SK-N-SH (cell line): ENCODE measurements at regions not wholly inside any gene's neighbourhood (a gene's known extent, or its start where the extent isn't known, plus 50 kb on each side); places are given as distances from the start of the nearest gene placed in this dataset.

ENCODE experiments used
- CTCF ChIA-PET: fragments of 300-600, 350-600 bp; formaldehyde crosslinking; extraction: SDS; loops from one replicate; lab custom pipeline; 2021; lab: Yijun Ruan, JAX
- POLR2A ChIA-PET: fragments of 350-600 bp; sonication (Branson Sonifier 250); formaldehyde crosslinking; extraction: SDS; loops from one replicate; lab custom pipeline; 2020; ENCODE audit warnings: antibody characterized with exemption, inconsistent platforms; lab: Yijun Ruan, JAX
- DNase-seq: peaks from one replicate; pipeline ENCODE4 v3.0.0; 2012
- H2AFZ ChIP-seq: fragments of 200-600 bp; sonication (generic); 2 replicates; pipeline ENCODE4 v1.8.1; 2016; ENCODE audit warnings: antibody characterized with exemption, mild to moderate bottlenecking, low read depth
- H3F3A ChIP-seq: fragments of 200-600 bp; sonication (generic); replicated peaks from 2 replicates; pipeline ENCODE3; 2016; ENCODE audit warnings: antibody characterized with exemption, mild to moderate bottlenecking; ENCODE audit not compliant: insufficient read depth
- H3K27ac ChIP-seq, 2 experiments: fragments of 200-500 bp in 1 of 2; fragments of 200-600 bp in 1 of 2; sonication (Bioruptor generic) in 1 of 2; sonication (generic), shearing (Covaris generic) in 1 of 2; 2 replicates each; pipeline versions ENCODE4 v1.5.1 to v1.6.1; 2014 to 2016; ENCODE audit warnings: low read depth in 2 of 2, inconsistent platforms in 1 of 2, low read length in 1 of 2, mild to moderate bottlenecking in 1 of 2, mixed read lengths in 1 of 2
- H3K27me3 ChIP-seq: fragments of 200-600 bp; sonication (generic), shearing (Covaris generic); 2 replicates; pipeline ENCODE4 v1.6.1; 2016; ENCODE audit warnings: mixed run types; ENCODE audit not compliant: insufficient read depth
- H3K36me3 ChIP-seq, 2 experiments: fragments of 200-500 bp in 1 of 2; fragments of 200-600 bp in 1 of 2; sonication (Bioruptor generic) in 1 of 2; sonication (generic) in 1 of 2; replicated peaks in 1 of 2; 2 replicates each; pipeline versions ENCODE3 to v1.5.1; 2014 to 2016; ENCODE audit warnings: low read length in 1 of 2, mild to moderate bottlenecking in 1 of 2; ENCODE audit not compliant: insufficient read depth in 2 of 2, control insufficient read depth in 1 of 2
- H3K4me1 ChIP-seq, 2 experiments: fragments of 200-500 bp in 1 of 2; fragments of 200-600 bp in 1 of 2; sonication (Bioruptor generic) in 1 of 2; sonication (generic), shearing (Covaris generic) in 1 of 2; 2 replicates each; pipeline versions ENCODE4 v1.5.1 to v1.6.1; 2014 to 2016; ENCODE audit warnings: low read depth in 1 of 2, low read length in 1 of 2, mixed run types in 1 of 2; ENCODE audit not compliant: insufficient read depth in 2 of 2, control insufficient read depth in 1 of 2
- H3K4me2 ChIP-seq: fragments of 200-600 bp; sonication (generic), shearing (Covaris generic); 2 replicates; pipeline ENCODE4 v1.6.1; 2017; ENCODE audit warnings: mixed run types
- H3K4me3 ChIP-seq, 2 experiments: fragments of 200-500 bp in 1 of 2; fragments of 200-600 bp in 1 of 2; sonication (Bioruptor generic) in 1 of 2; sonication (generic), shearing (Covaris generic) in 1 of 2; 2 replicates each; pipeline versions ENCODE4 v1.5.1 to v1.8.1; 2014 to 2016; ENCODE audit warnings: low read depth in 2 of 2, inconsistent platforms in 1 of 2, low read length in 1 of 2, mild to moderate bottlenecking in 1 of 2, mixed read lengths in 1 of 2, moderate library complexity in 1 of 2
- H3K79me2 ChIP-seq: fragments of 200-600 bp; sonication (generic); 2 replicates; pipeline ENCODE4 v1.8.1; 2017; ENCODE audit warnings: mild to moderate bottlenecking; ENCODE audit not compliant: insufficient read depth
- H3K9ac ChIP-seq: fragments of 200-600 bp; sonication (generic); 2 replicates; pipeline ENCODE4 v1.6.1; 2017; ENCODE audit warnings: mixed run types
- H3K9me2 ChIP-seq: fragments of 200-600 bp; sonication (generic); 2 replicates; pipeline ENCODE4 v1.6.1; 2017; ENCODE audit warnings: mixed run types
- H3K9me3 ChIP-seq: fragments of 200-600 bp; sonication (generic); 2 replicates; pipeline ENCODE4 v1.6.1; 2017; ENCODE audit warnings: mixed run types, mild to moderate bottlenecking, moderate library complexity
- H4K20me1 ChIP-seq: fragments of 200-600 bp; sonication (generic); 2 replicates; pipeline ENCODE4 v1.6.1; 2017; ENCODE audit warnings: mild to moderate bottlenecking, mixed run types; ENCODE audit not compliant: insufficient read depth
- ELF1 ChIP-seq: IDR thresholded peaks from 2 replicates; pipeline ENCODE4 v1.4.0; 2012
- EP300 ChIP-seq, 2 experiments: IDR thresholded peaks; 2 replicates each; pipeline versions ENCODE4 v1.4.0 to v1.6.1; 2012; ENCODE audit warnings: borderline replicate concordance in 1 of 2, low read depth in 1 of 2, low read length in 1 of 2
- FOSL2 ChIP-seq: IDR thresholded peaks from 2 replicates; pipeline ENCODE4 v1.4.0; 2012; ENCODE audit warnings: low read depth, mild to moderate bottlenecking, moderate library complexity, borderline replicate concordance
- FOXM1 ChIP-seq: IDR thresholded peaks from 2 replicates; pipeline ENCODE4 v1.4.0; 2012; ENCODE audit warnings: low read depth, mild to moderate bottlenecking
- GATA2 ChIP-seq: sonication (generic); formaldehyde crosslinking; IDR thresholded peaks from 2 replicates; pipeline ENCODE4 v1.5.0; 2020; ENCODE audit warnings: mild to moderate bottlenecking, missing genetic modification reagents
- IRF3 ChIP-seq: fragments of 150-350 bp; IDR thresholded peaks from 2 replicates; pipeline ENCODE4 v1.6.1; 2016; ENCODE audit warnings: mild to moderate bottlenecking, low read depth, low read length
- MEF2A ChIP-seq: IDR thresholded peaks from 2 replicates; pipeline ENCODE4 v1.4.0; 2012; ENCODE audit warnings: low read depth, borderline replicate concordance
- MXI1 ChIP-seq: IDR thresholded peaks from 2 replicates; pipeline ENCODE4 v1.6.1; 2012; ENCODE audit warnings: mild to moderate bottlenecking, low read depth, low read length, improper control_type of control experiment
- NFIC ChIP-seq: IDR thresholded peaks from 2 replicates; pipeline ENCODE4 v1.4.0; 2012; ENCODE audit warnings: borderline replicate concordance
- RAD21 ChIP-seq: IDR thresholded peaks from 2 replicates; pipeline ENCODE4 v1.6.1; 2012; ENCODE audit warnings: mild to moderate bottlenecking, low read length
- RFX5 ChIP-seq: IDR thresholded peaks from 2 replicates; pipeline ENCODE4 v1.6.1; 2012; ENCODE audit warnings: mild to moderate bottlenecking, improper control_type of control experiment, low read length
- RXRA ChIP-seq: IDR thresholded peaks from 2 replicates; pipeline ENCODE4 v1.4.0; 2012; ENCODE audit warnings: low read depth, mild to moderate bottlenecking, borderline replicate concordance
- TAF1 ChIP-seq: IDR thresholded peaks from 2 replicates; pipeline ENCODE4 v1.6.1; 2012; ENCODE audit warnings: low read depth, mild to moderate bottlenecking, low read length, moderate library complexity, borderline replicate concordance
- TCF12 ChIP-seq: IDR thresholded peaks from 2 replicates; pipeline ENCODE4 v1.4.0; 2012
- TEAD4 ChIP-seq: IDR thresholded peaks from 2 replicates; pipeline ENCODE4 v1.4.0; 2012; ENCODE audit warnings: mild to moderate bottlenecking, borderline replicate concordance; ENCODE audit not compliant: insufficient read depth
- USF1 ChIP-seq: IDR thresholded peaks from 2 replicates; pipeline ENCODE4 v1.4.0; 2012; ENCODE audit warnings: low read depth, borderline replicate concordance
- USF2 ChIP-seq: fragments of 150-350 bp; IDR thresholded peaks from 2 replicates; pipeline ENCODE4 v1.6.1; 2017; ENCODE audit warnings: antibody characterized with exemption, low read length, low read depth, borderline replicate concordance
- WGBS: methylation state at CpG from one replicate; pipeline ENCODE4 v1.1.6; 2017; ENCODE audit warnings: low lambda C conversion rate; 5-methylcytosine and 5-hydroxymethylcytosine counted together
- TF ChIP-seq, protein P1 (sequence below): IDR thresholded peaks from 2 replicates; pipeline ENCODE4 v1.4.0; 2012; ENCODE audit warnings: low read depth
- TF ChIP-seq, protein P2 (sequence below): IDR thresholded peaks from 2 replicates; pipeline ENCODE4; 2012
- TF ChIP-seq, protein P3 (sequence below): fragments of 200-600 bp; sonication (generic); IDR thresholded peaks from 2 replicates; pipeline ENCODE4 v1.6.1; 2017; ENCODE audit warnings: antibody characterized with exemption, mild to moderate bottlenecking, moderate library complexity

- no peaks in the 10 kb centered on the region for H4K20me1 ChIP-seq
- H3K4me3 ChIP-seq: no peak overlapping the region
- no peaks in the 10 kb centered on the region for H3K9me2 ChIP-seq
- no peak overlapping the region for H3K4me2 ChIP-seq
- H3F3A ChIP-seq: peaks cover 3% of the 10 kb centered on the region
- WGBS: 72% methylated on average over 4 of the region's 4 CpGs
- H3K4me1 ChIP-seq: peaks cover 0 to 6% of the 10 kb centered on the region in 2 experiments; a peak in 2 of 4 replicates
- ChIA-PET CTCF (no interaction called here), POLR2A (no interaction called here)
- no peak overlapping the region for H3K27ac ChIP-seq
- H3K9me3 ChIP-seq: no peaks in the 10 kb centered on the region
- no peak overlapping the region for H2AFZ ChIP-seq
- no peaks in the 10 kb centered on the region for H3K27me3 ChIP-seq
- no peaks in the 10 kb centered on the region for H3K79me2 ChIP-seq
- no peaks in the 10 kb centered on the region for H3K36me3 ChIP-seq
- no peak for DNase-seq
- no peak for TF ChIP-seq FOSL2
- TF ChIP-seq MXI1: no peak
- no peak for TF ChIP-seq EP300 (IDR thresholded peaks at IDR 0.05; ENCODE audit: borderline replicate concordance in 1 of 2, low read depth in 1 of 2, low read length in 1 of 2)
- TF ChIP-seq RAD21: no peak
- TF ChIP-seq ELF1: no peak
- TF ChIP-seq IRF3: no peak
- no peak for TF ChIP-seq USF2
- TF ChIP-seq FOXM1: no peak
- no peak for TF ChIP-seq NFIC
- TF ChIP-seq, protein P1, sequence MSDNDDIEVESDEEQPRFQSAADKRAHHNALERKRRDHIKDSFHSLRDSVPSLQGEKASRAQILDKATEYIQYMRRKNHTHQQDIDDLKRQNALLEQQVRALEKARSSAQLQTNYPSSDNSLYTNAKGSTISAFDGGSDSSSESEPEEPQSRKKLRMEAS: no peak
- no peak for TF ChIP-seq RXRA
- no peak for TF ChIP-seq TAF1
- no peak for TF ChIP-seq RFX5
- TF ChIP-seq TCF12: no peak
- TF ChIP-seq USF1: no peak
- TF ChIP-seq TEAD4: no peak
- no peak overlapping the region for H3K9ac ChIP-seq
Measured at GRCh38 chr5:169512385-169512784, 71.2 kb upstream of the SPDL1 start.

- ChIA-PET CTCF (interaction anchor here (1.4 kb wide), 1 partner anchor 27 kb away, joined by 3 read pairs; no protein-coding TSS in a partner anchor), POLR2A (no interaction called here)
- Histone ChIP-seq H3K4me2 (no peak overlapping the region), H3K27ac (peak overlapping the region in 1 of 2 experiments; percentile 60; a peak in 1 of 4 replicates), H3K9me2 (no peaks in the 10 kb centered on the region), H3K4me1 (peaks cover 0 to 6% of the 10 kb centered on the region in 2 experiments; a peak in 2 of 4 replicates), H3K27me3 (no peaks in the 10 kb centered on the region), H3K9me3 (no peaks in the 10 kb centered on the region), H3K4me3 (no peak overlapping the region), H3K9ac (no peak overlapping the region), H2AFZ (no peak overlapping the region), H3K79me2 (no peaks in the 10 kb centered on the region), H3F3A (peaks cover 3% of the 10 kb centered on the region), H3K36me3 (no peaks in the 10 kb centered on the region), H4K20me1 (no peaks in the 10 kb centered on the region)
- TF ChIP-seq MEF2A: no peak
- TF ChIP-seq TCF12: no peak
- TF ChIP-seq GATA2 (CRISPR knock-in tag): no peak
- no peak for TF ChIP-seq IRF3
- TF ChIP-seq, protein P2, sequence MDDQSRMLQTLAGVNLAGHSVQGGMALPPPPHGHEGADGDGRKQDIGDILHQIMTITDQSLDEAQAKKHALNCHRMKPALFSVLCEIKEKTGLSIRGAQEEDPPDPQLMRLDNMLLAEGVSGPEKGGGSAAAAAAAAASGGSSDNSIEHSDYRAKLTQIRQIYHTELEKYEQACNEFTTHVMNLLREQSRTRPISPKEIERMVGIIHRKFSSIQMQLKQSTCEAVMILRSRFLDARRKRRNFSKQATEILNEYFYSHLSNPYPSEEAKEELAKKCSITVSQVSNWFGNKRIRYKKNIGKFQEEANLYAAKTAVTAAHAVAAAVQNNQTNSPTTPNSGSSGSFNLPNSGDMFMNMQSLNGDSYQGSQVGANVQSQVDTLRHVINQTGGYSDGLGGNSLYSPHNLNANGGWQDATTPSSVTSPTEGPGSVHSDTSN: no peak
- TF ChIP-seq, protein P3, sequence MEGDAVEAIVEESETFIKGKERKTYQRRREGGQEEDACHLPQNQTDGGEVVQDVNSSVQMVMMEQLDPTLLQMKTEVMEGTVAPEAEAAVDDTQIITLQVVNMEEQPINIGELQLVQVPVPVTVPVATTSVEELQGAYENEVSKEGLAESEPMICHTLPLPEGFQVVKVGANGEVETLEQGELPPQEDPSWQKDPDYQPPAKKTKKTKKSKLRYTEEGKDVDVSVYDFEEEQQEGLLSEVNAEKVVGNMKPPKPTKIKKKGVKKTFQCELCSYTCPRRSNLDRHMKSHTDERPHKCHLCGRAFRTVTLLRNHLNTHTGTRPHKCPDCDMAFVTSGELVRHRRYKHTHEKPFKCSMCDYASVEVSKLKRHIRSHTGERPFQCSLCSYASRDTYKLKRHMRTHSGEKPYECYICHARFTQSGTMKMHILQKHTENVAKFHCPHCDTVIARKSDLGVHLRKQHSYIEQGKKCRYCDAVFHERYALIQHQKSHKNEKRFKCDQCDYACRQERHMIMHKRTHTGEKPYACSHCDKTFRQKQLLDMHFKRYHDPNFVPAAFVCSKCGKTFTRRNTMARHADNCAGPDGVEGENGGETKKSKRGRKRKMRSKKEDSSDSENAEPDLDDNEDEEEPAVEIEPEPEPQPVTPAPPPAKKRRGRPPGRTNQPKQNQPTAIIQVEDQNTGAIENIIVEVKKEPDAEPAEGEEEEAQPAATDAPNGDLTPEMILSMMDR: peak; percentile 18; the same call in 1 of the 2 replicates
- 29% methylated on average over 3 of the region's 3 CpGs for WGBS
- no peak for DNase-seq
Measured at GRCh38 chr5:169511708-169512107, 71.9 kb upstream of the SPDL1 start.
